Nephron (organoid): ENCODE measurements at regions not wholly inside any gene's neighbourhood (a gene's known extent, or its start where the extent isn't known, plus 50 kb on each side); places are given as distances from the start of the nearest gene placed in this dataset.

Experiments
- H3K27ac Mint-ChIP-seq, 3 experiments: 2 replicates each; pipeline ENCODE4 v1.8.0; 2020; ENCODE audit warnings: mixed read lengths in 3 of 3, mild to moderate bottlenecking in 2 of 3, moderate library complexity in 1 of 3
- H3K27me3 Mint-ChIP-seq: 2 replicates; pipeline ENCODE4 v1.8.0; 2021; ENCODE audit warnings: low read depth, mild to moderate bottlenecking, moderate library complexity, mixed read lengths
- H3K36me3 Mint-ChIP-seq: 2 replicates; pipeline ENCODE4 v1.8.0; 2020; ENCODE audit warnings: low read depth, mixed read lengths
- H3K4me1 Mint-ChIP-seq: 2 replicates; pipeline ENCODE4 v1.8.0; 2020; ENCODE audit warnings: mixed read lengths
- H3K4me3 Mint-ChIP-seq, 3 experiments: 2 replicates each; pipeline ENCODE4 v1.8.0; 2020; ENCODE audit warnings: mild to moderate bottlenecking in 3 of 3, mixed read lengths in 3 of 3, moderate library complexity in 2 of 3
- H3K9me3 Mint-ChIP-seq: 2 replicates; pipeline ENCODE4 v1.8.0; 2020; ENCODE audit warnings: mixed read lengths
- CTCF ChIP-seq, 3 experiments: fragments of 200-600 bp; sonication (generic); IDR thresholded peaks; one replicate each; pipeline ENCODE4 v1.5.0; 2021; ENCODE audit warnings: antibody characterized with exemption in 3 of 3; ENCODE audit not compliant: unreplicated experiment in 3 of 3

GRCh38 chr1:115218699-115219098, 119.3 kb downstream of the NGF start:
- no peak overlapping the region for H3K4me3 Mint-ChIP-seq
- TF ChIP-seq CTCF (IDR thresholded peaks at IDR 0.05; ENCODE audit: unreplicated experiment in 3 of 3): no peak
- no peaks in the 10 kb centered on the region for H3K36me3 Mint-ChIP-seq
- H3K9me3 Mint-ChIP-seq: no peaks in the 10 kb centered on the region
- peaks cover 3% of the 10 kb centered on the region for H3K27me3 Mint-ChIP-seq
- no peak overlapping the region for H3K27ac Mint-ChIP-seq
- no peaks in the 10 kb centered on the region for H3K4me1 Mint-ChIP-seq

DNA sequence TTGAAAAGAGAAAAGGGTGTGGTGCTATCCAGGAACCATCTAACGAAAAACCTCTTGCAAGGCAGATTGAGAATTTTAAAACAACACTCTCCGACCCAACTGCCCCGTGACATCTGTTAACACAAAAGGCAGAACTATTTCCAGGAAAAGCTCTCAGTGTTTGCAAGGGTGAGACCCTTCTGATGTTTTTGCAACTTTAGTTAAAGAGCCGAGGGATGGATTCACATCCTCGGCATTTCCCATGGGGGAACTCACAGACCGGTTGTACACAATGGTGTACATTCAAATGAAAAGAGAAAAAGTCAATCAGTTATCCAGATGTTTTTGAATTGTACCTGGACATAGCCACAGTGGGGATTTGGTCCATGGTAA, 120.0 kb downstream of the NGF start:
- no peaks in the 10 kb centered on the region for H3K36me3 Mint-ChIP-seq
- H3K27ac Mint-ChIP-seq: no peak overlapping the region
- H3K27me3 Mint-ChIP-seq: peaks cover under 1% of the 10 kb centered on the region
- TF ChIP-seq CTCF (IDR thresholded peaks at IDR 0.05; ENCODE audit: unreplicated experiment in 3 of 3): no peak
- no peaks in the 10 kb centered on the region for H3K9me3 Mint-ChIP-seq
- H3K4me3 Mint-ChIP-seq: no peak overlapping the region
- no peaks in the 10 kb centered on the region for H3K4me1 Mint-ChIP-seq

DNA sequence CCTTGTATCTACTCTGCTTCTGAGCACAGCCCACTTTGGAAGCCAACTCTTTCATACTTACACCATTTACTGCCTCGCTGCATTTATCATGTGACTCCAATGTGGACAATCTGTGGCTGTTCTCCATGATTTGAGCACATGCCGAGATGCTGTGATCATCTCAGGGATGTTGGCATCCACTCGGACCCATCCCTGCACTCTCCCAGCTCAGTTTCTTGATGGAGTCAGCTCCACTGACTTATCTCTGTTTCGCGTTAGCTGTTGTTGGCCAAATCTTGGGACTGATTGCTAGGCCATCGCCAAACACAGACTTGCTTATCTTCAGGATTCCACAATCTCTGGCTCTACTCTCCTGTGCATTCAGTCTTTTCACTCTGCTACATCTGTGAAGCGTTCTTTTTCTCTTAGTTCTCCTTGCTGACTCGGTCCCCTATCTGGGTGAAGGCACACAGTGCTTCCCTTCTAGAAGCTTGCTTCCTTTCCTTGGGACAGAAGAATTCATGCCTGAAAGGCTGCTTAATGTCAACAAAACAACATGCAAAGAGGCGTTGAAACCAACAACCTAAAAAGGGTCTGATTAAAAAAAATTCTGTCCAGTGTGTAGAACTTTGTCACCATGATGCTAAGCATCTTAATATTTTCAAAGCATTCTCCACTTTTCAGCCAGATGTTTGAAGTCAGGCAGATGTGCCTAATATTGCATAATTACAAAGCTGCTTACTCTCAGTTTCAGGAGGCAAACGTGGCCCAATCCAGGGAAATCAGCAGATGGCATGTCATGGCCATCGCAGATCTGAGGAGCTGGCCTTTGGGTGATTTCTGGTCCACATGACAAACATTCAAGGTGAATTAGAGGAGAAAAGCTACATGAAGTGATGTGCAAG, 120.7 kb downstream of the NGF start:
- no peaks in the 10 kb centered on the region for H3K27me3 Mint-ChIP-seq
- H3K4me1 Mint-ChIP-seq: no peaks in the 10 kb centered on the region
- TF ChIP-seq CTCF (IDR thresholded peaks at IDR 0.05; ENCODE audit: unreplicated experiment in 3 of 3): no peak

DNA sequence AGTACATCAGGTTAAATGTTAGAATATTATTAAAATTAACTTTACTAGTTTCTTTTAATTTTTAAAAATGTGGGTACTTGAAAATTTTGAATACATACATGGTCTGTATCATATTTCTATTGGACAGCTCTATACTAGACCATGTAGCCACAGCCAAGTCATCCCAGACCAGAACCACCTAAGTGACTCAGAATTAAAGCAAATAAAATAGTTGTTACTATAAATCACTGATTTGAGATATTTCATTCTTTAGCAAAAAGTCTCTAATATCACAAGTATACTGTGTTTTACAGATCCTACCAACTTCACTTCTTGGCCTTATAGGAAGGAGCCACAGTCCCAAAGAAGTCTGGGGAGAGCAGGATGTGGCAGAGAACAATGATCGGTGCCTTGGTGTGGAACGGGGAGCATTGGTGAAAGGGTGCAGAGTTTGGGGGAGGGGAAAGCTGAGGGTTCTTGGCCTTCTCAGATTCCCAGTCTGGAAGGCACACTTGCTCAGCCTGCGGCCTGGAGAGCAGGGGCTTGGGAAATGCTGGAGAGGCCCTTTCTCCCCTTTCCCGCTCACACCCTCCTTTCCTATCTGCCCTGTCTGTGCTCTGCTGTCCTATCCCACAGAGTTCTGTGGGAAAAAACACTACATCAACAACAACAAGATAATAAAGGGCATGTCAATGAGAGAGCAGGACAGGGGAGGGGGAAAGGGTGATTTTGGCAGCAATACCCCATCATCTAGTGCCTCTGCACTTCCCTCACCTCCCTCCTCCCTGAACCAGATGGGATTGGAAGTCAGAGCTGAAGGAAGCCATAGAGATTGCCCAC, 122.1 kb downstream of the NGF start:
- no peaks in the 10 kb centered on the region for H3K4me1 Mint-ChIP-seq
- H3K4me3 Mint-ChIP-seq: no peak overlapping the region
- no peaks in the 10 kb centered on the region for H3K9me3 Mint-ChIP-seq
- H3K27ac Mint-ChIP-seq: peak overlapping the region in 1 of 3 experiments; percentile 62
- H3K36me3 Mint-ChIP-seq: no peaks in the 10 kb centered on the region
- TF ChIP-seq CTCF (IDR thresholded peaks at IDR 0.05; ENCODE audit: unreplicated experiment in 3 of 3): no peak
- no peaks in the 10 kb centered on the region for H3K27me3 Mint-ChIP-seq

More for the DNA sequence above, 120.7 kb downstream of the NGF start:
- Mint-ChIP-seq H3K9me3 (no peaks in the 10 kb centered on the region), H3K36me3 (no peaks in the 10 kb centered on the region), H3K4me3 (no peak overlapping the region), H3K27ac (no peak overlapping the region)

DNA sequence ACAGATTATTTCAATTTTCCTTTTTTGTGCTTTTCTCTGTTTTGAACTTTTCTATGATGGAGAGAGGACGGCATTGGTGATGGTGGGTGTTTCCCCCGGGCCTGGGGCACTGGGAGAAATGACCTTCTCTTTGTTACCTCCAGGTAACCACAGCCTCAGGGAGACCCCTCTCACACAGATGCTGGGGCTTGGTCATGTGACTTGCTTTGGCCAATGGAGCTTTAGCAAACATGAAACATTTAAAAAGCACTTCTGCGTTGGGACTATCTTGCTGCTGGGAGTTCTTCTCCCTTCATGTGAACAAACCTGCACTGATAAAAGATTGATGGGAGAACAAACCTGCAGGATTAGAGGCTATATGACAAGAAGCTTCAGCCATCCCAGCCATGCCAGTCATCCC, 122.9 kb downstream of the NGF start:
- Mint-ChIP-seq H3K36me3 (no peaks in the 10 kb centered on the region), H3K4me3 (no peak overlapping the region), H3K9me3 (no peaks in the 10 kb centered on the region), H3K27ac (no peak overlapping the region), H3K27me3 (no peaks in the 10 kb centered on the region), H3K4me1 (no peaks in the 10 kb centered on the region)
- TF ChIP-seq CTCF (IDR thresholded peaks at IDR 0.05; ENCODE audit: unreplicated experiment in 3 of 3): no peak
